Gastroesophageal sphincter (tissue), 3 donors: ENCODE measurements at regions not wholly inside any gene's neighbourhood (a gene's known extent, or its start where the extent isn't known, plus 50 kb on each side); places are given as distances from the start of the nearest gene placed in this dataset.

Experiments used
- CTCF ChIP-seq, 4 experiments: fragments of 200-600 bp in 2 of 4; fragments of 450-650 bp in 2 of 4; sonication (generic) in 1 of 4; IDR thresholded peaks; one replicate each; pipeline ENCODE4 v1.5.1; 2017 to 2019; ENCODE audit warnings: antibody characterized with exemption in 4 of 4, mild to moderate bottlenecking in 2 of 4, moderate library complexity in 2 of 4
- POLR2A ChIP-seq, 2 donors: fragments of 450-650 bp; IDR thresholded peaks; one replicate each; pipeline ENCODE4 v1.6.1; 2017; ENCODE audit warnings: antibody characterized with exemption in 2 of 2, mild to moderate bottlenecking in 2 of 2, moderate library complexity in 1 of 2

GRCh38 chr1:221204055-221204833 lies 325.0 kb downstream of the HLX start:
- TF ChIP-seq CTCF (IDR thresholded peaks at IDR 0.05): no peak
- TF ChIP-seq POLR2A (IDR thresholded peaks at IDR 0.05): no peak
